B cell (primary cell): ENCODE measurements at regions not wholly inside any gene's neighbourhood (a gene's known extent, or its start where the extent isn't known, plus 50 kb on each side); places are given as distances from the start of the nearest gene placed in this dataset.

Source experiments
- ATAC-seq: fragments of 200-7000 bp; cut with Tn5 transposase; one replicate; pipeline ENCODE4 v1.10.0; 2021; ENCODE audit warnings: low read depth, mild to moderate bottlenecking, moderate number of reproducible peaks, moderate library complexity
- CTCF ChIA-PET: fragments of 350-600 bp; sonication (Branson Sonifier 250); formaldehyde crosslinking; loops from one replicate; lab custom pipeline; 2021; ENCODE audit warnings: antibody characterized with exemption, inconsistent platforms; lab: Charles Lee
- POLR2A ChIA-PET: fragments of 350-600 bp; sonication (Branson Sonifier 250); formaldehyde crosslinking; loops from one replicate; lab custom pipeline; 2021; ENCODE audit warnings: antibody characterized with exemption; lab: Charles Lee
- DNase-seq: peaks from one replicate; pipeline ENCODE4 v3.0.0; 2013
- H2AFZ ChIP-seq: 2 replicates; pipeline ENCODE4 v1.6.1; 2012; ENCODE audit warnings: mild to moderate bottlenecking, low read depth, low read length; ENCODE audit not compliant: insufficient read depth, poor library complexity, severe bottlenecking
- H3K27ac ChIP-seq, 2 donors: 1 replicate in 1 of 2; 2 replicates in 1 of 2; pipeline ENCODE4 v1.5.1; 2012 to 2013; ENCODE audit warnings: low read length in 2 of 2, mild to moderate bottlenecking in 2 of 2, moderate library complexity in 1 of 2
- H3K27me3 ChIP-seq, 4 experiments: fragments of 200-600 bp in 1 of 4; sonication (generic) in 1 of 4; replicated peaks in 1 of 4; 1 replicate in 2 of 4; 2 replicates in 2 of 4; pipeline versions ENCODE4 v1.6.1 to v1.7.0; 2013 to 2016; ENCODE audit warnings: low read length in 3 of 4, mild to moderate bottlenecking in 2 of 4, mixed read lengths in 1 of 4, moderate library complexity in 1 of 4; ENCODE audit not compliant: insufficient read depth in 4 of 4, control insufficient read depth in 3 of 4; ENCODE audit errors: control extremely low read depth in 1 of 4
- H3K36me3 ChIP-seq, 2 experiments: replicated peaks in 1 of 2; 1 replicate in 1 of 2; 2 replicates in 1 of 2; pipeline versions ENCODE4 v1.6.1 to v1.7.1; 2013; ENCODE audit warnings: low read length in 1 of 2; ENCODE audit not compliant: insufficient read depth in 2 of 2, control insufficient read depth in 1 of 2; ENCODE audit errors: control extremely low read depth in 1 of 2, extremely low read depth in 1 of 2
- H3K4me1 ChIP-seq, 2 donors: fragments of 200-600 bp in 1 of 2; sonication (generic) in 1 of 2; 1 replicate in 1 of 2; 2 replicates in 1 of 2; pipeline versions ENCODE4 v1.5.1 to v1.6.1; 2013 to 2017; ENCODE audit warnings: low read length in 2 of 2; ENCODE audit not compliant: control insufficient read depth in 2 of 2, insufficient read depth in 2 of 2
- H3K4me2 ChIP-seq: replicated peaks from 2 replicates; pipeline ENCODE3; 2012; ENCODE audit warnings: mild to moderate bottlenecking, low read depth, low read length; ENCODE audit not compliant: poor library complexity, severe bottlenecking
- H3K4me3 ChIP-seq, 5 experiments: fragments of 200-600 bp in 1 of 5; sonication (generic) in 1 of 5; 1 replicate in 3 of 5; 2 replicates in 2 of 5; pipeline versions ENCODE4 v1.5.1 to v1.7.0; 2011 to 2016; ENCODE audit warnings: low read length in 4 of 5, mild to moderate bottlenecking in 4 of 5, low read depth in 2 of 5, control low read depth in 1 of 5, moderate library complexity in 1 of 5; ENCODE audit not compliant: insufficient read depth in 1 of 5; ENCODE audit errors: control extremely low read depth in 1 of 5, extremely low read depth in 1 of 5
- H3K79me2 ChIP-seq: fragments of 200-600 bp; sonication (generic); one replicate; pipeline ENCODE4 v1.6.0; 2016; ENCODE audit warnings: low read length; ENCODE audit not compliant: control insufficient read depth, insufficient read depth
- H3K9ac ChIP-seq: fragments of 200-600 bp; sonication (generic); 2 replicates; pipeline ENCODE4 v1.6.1; 2017; ENCODE audit warnings: mild to moderate bottlenecking, low read length, moderate library complexity
- H3K9me3 ChIP-seq, 3 donors: one replicate each; pipeline versions ENCODE4 v1.6.1 to v1.7.1; 2013; ENCODE audit warnings: low read length in 2 of 3; ENCODE audit not compliant: control insufficient read depth in 2 of 3, insufficient read depth in 1 of 3; ENCODE audit errors: control extremely low read depth in 1 of 3
- H4K20me1 ChIP-seq: 2 replicates; pipeline ENCODE4 v1.6.0; 2012; ENCODE audit warnings: mild to moderate bottlenecking, low read length; ENCODE audit not compliant: insufficient read depth, control insufficient read depth, poor library complexity, severe bottlenecking
- H3K27ac Mint-ChIP-seq: one replicate; pipeline ENCODE4 v1.8.0; 2021; ENCODE audit warnings: mixed read lengths
- H3K27me3 Mint-ChIP-seq: one replicate; pipeline ENCODE4 v1.8.0; 2021; ENCODE audit warnings: mixed read lengths
- H3K4me1 Mint-ChIP-seq: one replicate; pipeline ENCODE4 v1.8.0; 2021; ENCODE audit warnings: mixed read lengths
- H3K4me3 Mint-ChIP-seq: one replicate; pipeline ENCODE4 v1.8.0; 2021; ENCODE audit warnings: mixed read lengths
- H3K9me3 Mint-ChIP-seq: one replicate; pipeline ENCODE4 v1.8.0; 2022; ENCODE audit warnings: mixed read lengths; ENCODE audit not compliant: insufficient read depth
- CTCF ChIP-seq: fragments of 200-600 bp; IDR thresholded peaks from one replicate; pipeline ENCODE4 v1.8.0; 2022; ENCODE audit warnings: antibody characterized with exemption, mild to moderate bottlenecking
- EZH2 ChIP-seq: IDR thresholded peaks from 2 replicates; pipeline ENCODE4 v1.6.1; 2012; ENCODE audit warnings: borderline replicate concordance, low read depth, mild to moderate bottlenecking, moderate library complexity, low read length; ENCODE audit not compliant: insufficient read depth, poor library complexity, severe bottlenecking
- WGBS: methylation state at CpG from one replicate; pipeline ENCODE4 v1.1.5; 2013; ENCODE audit warnings: missing lambda C conversion rate; ENCODE audit not compliant: insufficient coverage; 5-methylcytosine and 5-hydroxymethylcytosine counted together
- intact Hi-C: fragments of 100-400 bp; cut with micrococcal nuclease; formaldehyde crosslinking; loops from one replicate; pipeline ENCODE4 v1.10.0; 2022

DNA sequence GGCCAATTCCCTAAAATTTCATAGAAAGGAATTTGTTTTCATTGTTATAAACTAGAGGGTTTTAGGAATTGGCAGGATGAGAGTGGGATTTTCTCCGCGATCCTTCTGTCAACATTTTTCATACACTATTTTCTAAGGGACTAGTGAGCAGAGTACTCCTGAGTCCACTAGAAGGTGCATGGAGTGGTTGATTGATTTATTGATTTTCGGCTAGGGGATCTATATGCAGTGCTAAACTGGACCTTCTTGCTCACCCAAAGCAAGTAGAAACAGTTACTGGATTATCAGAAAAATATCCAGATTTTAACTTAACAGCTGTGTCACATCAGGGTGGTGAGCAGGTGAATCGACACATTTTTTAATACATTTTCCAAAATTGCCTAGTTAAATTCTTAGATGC, 159.9 kb upstream of the DTNA start:
- Mint-ChIP-seq H3K4me1 (no peaks in the 10 kb centered on the region), H3K4me3 (no peak overlapping the region), H3K9me3 (no peaks in the 10 kb centered on the region), H3K27me3 (no peaks in the 10 kb centered on the region), H3K27ac (no peak overlapping the region)
- H3K4me2 ChIP-seq = no peak overlapping the region
- intact Hi-C loops = no loop called here
- H3K9me3 ChIP-seq = no peaks in the 10 kb centered on the region
- H2AFZ ChIP-seq = no peak overlapping the region
- no peak overlapping the region for H3K9ac ChIP-seq
- ChIA-PET CTCF (no interaction called here), POLR2A (no interaction called here)
- no peak overlapping the region for H3K27ac ChIP-seq
- TF ChIP-seq CTCF = no peak
- TF ChIP-seq EZH2 = no peak
- WGBS = 80% methylated on average over 1 of the region's 4 CpGs
- ATAC-seq = no peak
- no peak for DNase-seq
- H3K4me3 ChIP-seq = no peak overlapping the region
- no peaks in the 10 kb centered on the region for H3K27me3 ChIP-seq
- H4K20me1 ChIP-seq = no peaks in the 10 kb centered on the region
- H3K4me1 ChIP-seq = no peaks in the 10 kb centered on the region
- H3K79me2 ChIP-seq = no peaks in the 10 kb centered on the region
- H3K36me3 ChIP-seq = no peaks in the 10 kb centered on the region

DNA sequence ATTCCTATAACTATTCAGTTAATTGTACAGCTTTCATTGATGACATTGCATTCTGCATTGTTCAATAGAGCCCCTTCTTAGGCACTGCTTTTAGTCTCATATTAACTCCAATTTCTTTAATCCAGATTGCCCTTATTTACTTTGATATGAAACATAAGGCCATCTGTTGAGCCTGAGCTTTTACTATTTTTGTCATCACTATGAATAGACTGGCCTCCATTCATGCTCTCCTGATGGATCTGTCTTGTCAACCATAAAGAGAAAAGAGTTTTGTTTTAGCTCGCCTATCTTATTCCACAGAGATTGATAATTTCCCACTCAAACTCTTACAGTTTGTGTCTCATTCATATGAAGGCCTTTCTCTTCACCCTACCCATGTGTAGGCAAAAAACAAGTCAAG, 159.2 kb upstream of the DTNA start:
- no peaks in the 10 kb centered on the region for H3K4me1 ChIP-seq
- Mint-ChIP-seq H3K27ac (no peak overlapping the region), H3K4me1 (no peaks in the 10 kb centered on the region), H3K27me3 (no peaks in the 10 kb centered on the region), H3K9me3 (no peaks in the 10 kb centered on the region), H3K4me3 (no peak overlapping the region)
- H3K9ac ChIP-seq = no peak overlapping the region
- no peaks in the 10 kb centered on the region for H3K36me3 ChIP-seq
- H3K4me2 ChIP-seq = no peak overlapping the region
- H3K27ac ChIP-seq = no peak overlapping the region
- H4K20me1 ChIP-seq = no peaks in the 10 kb centered on the region
- H3K9me3 ChIP-seq = no peaks in the 10 kb centered on the region
- H3K4me3 ChIP-seq = no peak overlapping the region
- intact Hi-C loops = no loop called here
- no peak overlapping the region for H2AFZ ChIP-seq
- no peaks in the 10 kb centered on the region for H3K27me3 ChIP-seq
- WGBS = 86% methylated on average over 1 of the region's 1 CpG
- ChIA-PET CTCF (no interaction called here), POLR2A (no interaction called here)
- ATAC-seq (no peak), DNase-seq (no peak)
- H3K79me2 ChIP-seq = no peaks in the 10 kb centered on the region
- TF ChIP-seq CTCF (no peak), EZH2 (no peak)
